SK-MEL-5 (cell line): ENCODE measurements at regions not wholly inside any gene's neighbourhood (a gene's known extent, or its start where the extent isn't known, plus 50 kb on each side); places are given as distances from the start of the nearest gene placed in this dataset.

ENCODE experiments used
- DNase-seq: peaks from one replicate; pipeline ENCODE4 v3.0.0-alpha.2; 2016; ENCODE audit warnings: low read depth, low spot score
- in situ Hi-C: cut with HindIII; loops from 2 replicates; pipeline ENCODE4 v1.10.0; 2016; ENCODE audit warnings: low sequenced_read_pairs, high pct_unique_total_duplicates, low pct_unique_long_range_greater_than_20kb

- peak; percentile 52 for DNase-seq
- in situ Hi-C loops, result no loop called here
Observed at GRCh38 chr5:77852514-77853352, 76.6 kb upstream of the TBCA start.

- in situ Hi-C loops, result no loop called here
- DNase-seq, result no peak
Observed at GRCh38 chr5:77852068-77852513, 76.0 kb upstream of the TBCA start.

- in situ Hi-C loops, result no loop called here
- no peak for DNase-seq
Observed at GRCh38 chr5:77851176-77852067, 75.3 kb upstream of the TBCA start.

- no peak for DNase-seq
- in situ Hi-C loops, result no loop called here
Observed at GRCh38 chr5:77850536-77851175, 74.5 kb upstream of the TBCA start.

GRCh38 chr5:77849308-77849900 lies 73.3 kb upstream of the TBCA start:
- in situ Hi-C loops, result no loop called here
- DNase-seq, result no peak

- DNase-seq, result no peak
- in situ Hi-C loops, result no loop called here
Observed at GRCh38 chr5:77847814-77848290, 71.7 kb upstream of the TBCA start.

GRCh38 chr5:77847129-77847460 lies 71.0 kb upstream of the TBCA start:
- in situ Hi-C loops, result no loop called here
- no peak for DNase-seq

- DNase-seq, result no peak
- in situ Hi-C loops, result no loop called here
Observed at GRCh38 chr5:77846422-77847128, 70.4 kb upstream of the TBCA start.

GRCh38 chr5:77845324-77845646 lies 69.1 kb upstream of the TBCA start:
- in situ Hi-C loops, result no loop called here
- no peak for DNase-seq

GRCh38 chr5:77844623-77845323 lies 68.6 kb upstream of the TBCA start:
- DNase-seq, result no peak
- in situ Hi-C loops, result no loop called here

GRCh38 chr5:77844373-77844622 lies 68.2 kb upstream of the TBCA start:
- in situ Hi-C loops, result no loop called here
- no peak for DNase-seq

GRCh38 chr5:77843570-77844372 lies 67.6 kb upstream of the TBCA start:
- DNase-seq, result no peak
- in situ Hi-C loops, result no loop called here

GRCh38 chr5:77842243-77842642 lies 66.1 kb upstream of the TBCA start:
- DNase-seq, result no peak

GRCh38 chr5:77841616-77842015 lies 65.5 kb upstream of the TBCA start:
- in situ Hi-C loops, result no loop called here
- DNase-seq, result no peak

More at GRCh38 chr5:77842243-77842642, 66.1 kb upstream of the TBCA start:
- in situ Hi-C loops, result no loop called here

- in situ Hi-C loops, result no loop called here
Observed at GRCh38 chr5:77840930-77841329, 64.8 kb upstream of the TBCA start.

GRCh38 chr5:77839691-77840090 lies 63.6 kb upstream of the TBCA start:
- in situ Hi-C loops, result no loop called here
- DNase-seq, result no peak

More at GRCh38 chr5:77840930-77841329, 64.8 kb upstream of the TBCA start:
- no peak for DNase-seq
